ENCODE measurements at regions not wholly inside any gene's neighbourhood (a gene's known extent, or its start where the extent isn't known, plus 50 kb on each side); places are given as distances from the start of the nearest gene placed in this dataset.
A peak's percentile ranks its signal among the peaks of the same experiment; 100 is the strongest.

DNA sequence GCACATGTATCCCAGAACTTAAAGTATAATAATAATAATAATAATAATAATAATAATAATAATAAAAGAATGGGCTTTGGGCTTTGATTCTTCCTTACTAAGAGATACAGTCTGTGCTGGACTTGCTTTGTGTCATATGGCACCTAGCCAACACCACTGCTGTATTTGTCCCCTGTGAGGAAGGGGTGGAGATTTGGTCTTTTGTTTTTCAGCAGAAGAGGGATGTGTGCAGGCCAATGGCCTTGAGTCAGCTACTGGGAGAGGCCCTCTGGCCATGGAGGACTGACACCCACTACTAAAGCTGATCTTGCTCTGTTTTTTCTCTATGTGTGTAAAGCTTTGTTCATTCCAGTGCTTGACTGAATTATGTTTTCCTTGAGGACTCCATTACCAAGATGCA, 573.0 kb upstream of the PCDH15 start:
- H3K9me3 ChIP-seq: no peaks in the 10 kb centered on the region
- H3K36me3 ChIP-seq: no peaks in the 10 kb centered on the region
- no peaks in the 10 kb centered on the region for H3K27me3 ChIP-seq
- no peaks in the 10 kb centered on the region for H3K4me1 ChIP-seq
- peak in 1 of 2 donors; percentile 21 for DNase-seq
- no peak overlapping the region for H3K27ac ChIP-seq
- TF ChIP-seq POLR2A (IDR thresholded peaks at IDR 0.05): no peak
- TF ChIP-seq, protein P1, sequence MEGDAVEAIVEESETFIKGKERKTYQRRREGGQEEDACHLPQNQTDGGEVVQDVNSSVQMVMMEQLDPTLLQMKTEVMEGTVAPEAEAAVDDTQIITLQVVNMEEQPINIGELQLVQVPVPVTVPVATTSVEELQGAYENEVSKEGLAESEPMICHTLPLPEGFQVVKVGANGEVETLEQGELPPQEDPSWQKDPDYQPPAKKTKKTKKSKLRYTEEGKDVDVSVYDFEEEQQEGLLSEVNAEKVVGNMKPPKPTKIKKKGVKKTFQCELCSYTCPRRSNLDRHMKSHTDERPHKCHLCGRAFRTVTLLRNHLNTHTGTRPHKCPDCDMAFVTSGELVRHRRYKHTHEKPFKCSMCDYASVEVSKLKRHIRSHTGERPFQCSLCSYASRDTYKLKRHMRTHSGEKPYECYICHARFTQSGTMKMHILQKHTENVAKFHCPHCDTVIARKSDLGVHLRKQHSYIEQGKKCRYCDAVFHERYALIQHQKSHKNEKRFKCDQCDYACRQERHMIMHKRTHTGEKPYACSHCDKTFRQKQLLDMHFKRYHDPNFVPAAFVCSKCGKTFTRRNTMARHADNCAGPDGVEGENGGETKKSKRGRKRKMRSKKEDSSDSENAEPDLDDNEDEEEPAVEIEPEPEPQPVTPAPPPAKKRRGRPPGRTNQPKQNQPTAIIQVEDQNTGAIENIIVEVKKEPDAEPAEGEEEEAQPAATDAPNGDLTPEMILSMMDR (IDR thresholded peaks at IDR 0.05): no peak
- no peak overlapping the region for H3K4me3 ChIP-seq
- intact Hi-C loops (cut with DNase I; ENCODE audit: low total_unique reads): no loop called here

DNA sequence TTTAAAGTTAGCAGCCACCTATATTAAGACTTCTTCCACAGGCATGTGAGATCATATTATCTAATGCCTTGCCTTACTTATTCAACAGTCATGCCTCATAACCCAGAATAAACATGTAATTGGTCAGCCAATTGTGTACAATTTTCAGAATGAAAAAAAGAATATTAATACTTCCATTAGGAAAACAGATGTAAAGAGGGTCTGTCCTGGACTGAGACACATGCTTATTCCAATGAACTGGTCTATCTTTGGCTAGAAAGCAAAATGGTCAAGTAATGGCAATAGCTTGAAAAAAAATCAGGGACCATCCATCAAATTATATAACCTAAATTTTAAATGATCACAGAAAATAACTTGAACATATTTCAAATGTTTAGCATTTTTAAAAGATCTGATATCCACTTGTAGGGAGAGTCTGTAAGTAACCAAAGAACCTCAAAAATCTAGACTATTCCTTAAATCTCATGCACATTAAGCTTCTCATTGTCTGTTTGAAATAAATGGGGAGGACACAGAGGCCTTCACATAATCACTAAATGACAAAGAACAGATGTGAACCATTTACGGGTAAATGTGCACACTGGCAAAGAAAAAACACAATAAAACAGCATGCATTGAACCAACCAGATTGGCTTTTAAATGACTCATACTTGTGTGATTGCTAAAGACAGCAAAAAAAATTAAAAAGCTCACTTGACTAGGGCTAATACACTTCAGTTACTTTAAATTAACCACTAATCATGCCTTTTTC, 568.8 kb upstream of the PCDH15 start:
- Histone ChIP-seq H3K36me3 (no peaks in the 10 kb centered on the region), H3K27ac (no peak overlapping the region), H3K9me3 (no peaks in the 10 kb centered on the region), H3K27me3 (no peaks in the 10 kb centered on the region), H3K4me1 (no peaks in the 10 kb centered on the region), H3K4me3 (no peak overlapping the region)
- TF ChIP-seq POLR2A (IDR thresholded peaks at IDR 0.05): no peak
- TF ChIP-seq, protein P1 (IDR thresholded peaks at IDR 0.05): no peak
- intact Hi-C loops (cut with DNase I; ENCODE audit: low total_unique reads): no loop called here
- no peak for DNase-seq

DNA sequence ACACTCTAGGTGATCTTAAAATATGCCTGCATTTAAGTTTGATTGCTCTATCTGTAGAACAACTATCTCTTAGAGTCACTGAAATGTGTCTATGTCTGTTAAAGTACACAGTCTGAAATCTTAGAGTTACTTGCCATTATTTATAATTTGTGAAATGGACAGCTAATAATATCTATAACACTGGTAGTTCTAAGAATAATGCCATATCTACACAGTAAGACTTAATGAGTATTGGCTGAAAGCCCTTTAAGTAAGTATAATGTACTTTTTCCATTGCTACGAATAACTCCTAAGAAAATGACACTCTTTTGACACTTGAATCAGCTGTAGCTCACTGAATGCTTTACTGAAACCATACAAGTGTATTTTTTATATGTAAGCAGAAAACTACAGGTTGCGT, 567.4 kb upstream of the PCDH15 start:
- no peaks in the 10 kb centered on the region for H3K4me1 ChIP-seq
- no peak overlapping the region for H3K4me3 ChIP-seq
- no peaks in the 10 kb centered on the region for H3K36me3 ChIP-seq
- no peaks in the 10 kb centered on the region for H3K27me3 ChIP-seq
- DNase-seq: no peak
- no peak for TF ChIP-seq POLR2A (IDR thresholded peaks at IDR 0.05)
- TF ChIP-seq, protein P1 (IDR thresholded peaks at IDR 0.05): no peak
- no peak overlapping the region for H3K27ac ChIP-seq
- intact Hi-C loops (cut with DNase I; ENCODE audit: low total_unique reads): no loop called here
- H3K9me3 ChIP-seq: no peaks in the 10 kb centered on the region

DNA sequence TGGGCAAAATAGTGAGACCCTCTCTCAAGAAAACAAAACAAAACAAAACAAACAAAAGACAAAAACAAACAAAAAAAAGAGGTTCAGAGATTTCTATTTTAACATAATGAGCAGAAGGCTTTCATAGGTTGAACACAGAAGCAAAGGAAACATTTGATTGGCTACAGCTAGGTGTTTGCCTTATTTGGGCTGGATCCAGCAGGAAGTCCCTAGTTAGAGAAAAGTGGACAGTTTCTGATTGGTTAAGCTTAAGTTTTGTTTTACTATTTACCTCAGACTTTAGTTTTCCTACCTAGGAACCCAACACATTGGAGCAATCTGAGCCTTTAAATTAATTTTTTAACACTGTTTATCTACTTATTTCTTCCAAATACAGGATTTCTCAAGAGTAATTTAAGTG, 566.5 kb upstream of the PCDH15 start:
- Histone ChIP-seq H3K27ac (no peak overlapping the region), H3K9me3 (no peaks in the 10 kb centered on the region), H3K36me3 (no peaks in the 10 kb centered on the region), H3K27me3 (no peaks in the 10 kb centered on the region), H3K4me3 (no peak overlapping the region), H3K4me1 (no peaks in the 10 kb centered on the region)
- intact Hi-C loops (cut with DNase I; ENCODE audit: low total_unique reads): no loop called here
- no peak for DNase-seq
- TF ChIP-seq, protein P1 (IDR thresholded peaks at IDR 0.05): no peak
- no peak for TF ChIP-seq POLR2A (IDR thresholded peaks at IDR 0.05)

DNA sequence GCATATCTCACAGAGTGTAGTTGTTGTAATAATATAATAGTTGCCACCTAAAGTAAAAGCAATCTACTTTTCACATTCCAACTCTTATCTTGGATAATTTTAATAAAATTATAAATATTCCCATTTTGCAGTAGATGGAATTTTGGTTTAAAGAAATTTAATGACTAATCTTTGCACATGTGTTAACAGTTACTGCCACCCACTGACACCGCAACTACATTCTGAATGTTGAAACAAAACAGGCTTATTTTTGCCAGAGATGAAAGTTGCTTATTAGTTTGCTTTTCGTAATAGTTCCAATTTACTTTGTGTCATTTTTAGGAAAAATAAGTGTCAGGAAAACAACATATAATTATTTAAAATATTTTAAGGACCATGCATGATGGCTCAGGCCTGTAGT, 557.5 kb upstream of the PCDH15 start:
- TF ChIP-seq, protein P1 (IDR thresholded peaks at IDR 0.05): no peak
- TF ChIP-seq POLR2A (IDR thresholded peaks at IDR 0.05): no peak
- H3K4me1 ChIP-seq: no peaks in the 10 kb centered on the region
- H3K27ac ChIP-seq: no peak overlapping the region
- intact Hi-C loops (cut with DNase I; ENCODE audit: low total_unique reads): no loop called here
- no peaks in the 10 kb centered on the region for H3K9me3 ChIP-seq
- H3K27me3 ChIP-seq: no peaks in the 10 kb centered on the region
- no peak overlapping the region for H3K4me3 ChIP-seq
- H3K36me3 ChIP-seq: no peaks in the 10 kb centered on the region
- no peak for DNase-seq

Measured in uterus (tissue), 3 donors.